NB4 (cell line): ENCODE measurements at regions not wholly inside any gene's neighbourhood (a gene's known extent, or its start where the extent isn't known, plus 50 kb on each side); places are given as distances from the start of the nearest gene placed in this dataset.

ENCODE experiments used
- POLR2A ChIP-seq: IDR thresholded peaks from 2 replicates; pipeline ENCODE4 v1.6.1; 2011; ENCODE audit warnings: mild to moderate bottlenecking; ENCODE audit not compliant: insufficient read length; ENCODE audit errors: extremely low read depth
- TF ChIP-seq, protein P1 (sequence below): IDR thresholded peaks from one replicate; pipeline ENCODE4 v1.5.1; 2012; ENCODE audit warnings: low read depth, low read length

DNA sequence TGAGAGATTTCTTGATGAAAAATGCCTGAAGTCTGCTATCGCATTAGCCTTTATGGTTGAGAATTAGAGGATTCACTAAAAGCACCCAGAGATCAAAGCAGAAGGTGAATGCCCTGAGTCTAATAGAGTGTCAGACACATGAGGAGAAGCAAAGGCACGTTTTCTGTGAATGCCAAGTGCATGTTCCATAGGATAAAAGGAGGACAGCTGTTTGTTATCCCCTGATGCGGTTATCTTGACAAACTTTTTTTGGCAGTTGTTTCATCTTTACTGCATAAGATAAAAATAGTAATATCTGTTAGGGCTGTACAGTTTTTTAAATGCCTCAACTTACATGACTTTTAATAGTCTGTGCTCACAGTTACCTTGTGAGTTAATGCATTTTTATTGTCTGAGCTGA lies 65.3 kb upstream of the CD96 start:
- no peak for TF ChIP-seq POLR2A
- TF ChIP-seq, protein P1, sequence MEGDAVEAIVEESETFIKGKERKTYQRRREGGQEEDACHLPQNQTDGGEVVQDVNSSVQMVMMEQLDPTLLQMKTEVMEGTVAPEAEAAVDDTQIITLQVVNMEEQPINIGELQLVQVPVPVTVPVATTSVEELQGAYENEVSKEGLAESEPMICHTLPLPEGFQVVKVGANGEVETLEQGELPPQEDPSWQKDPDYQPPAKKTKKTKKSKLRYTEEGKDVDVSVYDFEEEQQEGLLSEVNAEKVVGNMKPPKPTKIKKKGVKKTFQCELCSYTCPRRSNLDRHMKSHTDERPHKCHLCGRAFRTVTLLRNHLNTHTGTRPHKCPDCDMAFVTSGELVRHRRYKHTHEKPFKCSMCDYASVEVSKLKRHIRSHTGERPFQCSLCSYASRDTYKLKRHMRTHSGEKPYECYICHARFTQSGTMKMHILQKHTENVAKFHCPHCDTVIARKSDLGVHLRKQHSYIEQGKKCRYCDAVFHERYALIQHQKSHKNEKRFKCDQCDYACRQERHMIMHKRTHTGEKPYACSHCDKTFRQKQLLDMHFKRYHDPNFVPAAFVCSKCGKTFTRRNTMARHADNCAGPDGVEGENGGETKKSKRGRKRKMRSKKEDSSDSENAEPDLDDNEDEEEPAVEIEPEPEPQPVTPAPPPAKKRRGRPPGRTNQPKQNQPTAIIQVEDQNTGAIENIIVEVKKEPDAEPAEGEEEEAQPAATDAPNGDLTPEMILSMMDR, result no peak
